ENCODE measurements at regions not wholly inside any gene's neighbourhood (a gene's known extent, or its start where the extent isn't known, plus 50 kb on each side); places are given as distances from the start of the nearest gene placed in this dataset.

GRCh38 chr4:95980877-95981360 lies 141.0 kb downstream of the PDHA2 start:
- WGBS, result 63% methylated on average over 3 of the region's 3 CpGs
- peaks cover 0 to 2% (median 0%) of the 10 kb centered on the region in 4 donors for H3K9me3 ChIP-seq (ENCODE audit: control insufficient read depth in 4 of 4, low read length in 3 of 4)

More at GRCh38 chr4:95980877-95981360, 141.0 kb downstream of the PDHA2 start:
- no peak overlapping the region for H3K9ac ChIP-seq (ENCODE audit: low read depth in 1 of 2, low read length in 2 of 2)
- no peak overlapping the region for H3K27ac ChIP-seq (ENCODE audit: low read depth in 1 of 2, low read length in 2 of 2)
- H3K27me3 ChIP-seq (ENCODE audit: control insufficient read depth in 4 of 4, insufficient read depth in 4 of 4, low read length in 3 of 4), result no peaks in the 10 kb centered on the region
- no peak overlapping the region for H3K4me3 ChIP-seq (ENCODE audit: low read depth in 1 of 3, low read length in 3 of 3)
- TF ChIP-seq FOXA1 (IDR thresholded peaks at IDR 0.05) (no peak), CTCF (IDR thresholded peaks at IDR 0.05; ENCODE audit: low read depth, low read length, missing input control) (no peak), YY1 (IDR thresholded peaks at IDR 0.05) (no peak), RAD21 (IDR thresholded peaks at IDR 0.05) (no peak), ATF3 (IDR thresholded peaks at IDR 0.05) (no peak), NR2F2 (IDR thresholded peaks at IDR 0.05) (no peak), GABPA (IDR thresholded peaks at IDR 0.05 in 1 of 2, conservative IDR thresholded peaks at IDR 0.05 in 1 of 2) (no peak), SP1 (IDR thresholded peaks at IDR 0.05) (no peak), HNF4G (IDR thresholded peaks at IDR 0.05) (no peak), FOXA2 (IDR thresholded peaks at IDR 0.05) (no peak), JUND (IDR thresholded peaks at IDR 0.05) (no peak), HNF4A (conservative IDR thresholded peaks at IDR 0.05) (no peak), EGR1 (IDR thresholded peaks at IDR 0.05; ENCODE audit: low read depth in 2 of 2) (no peak), RXRA (IDR thresholded peaks at IDR 0.05) (no peak), TAF1 (conservative IDR thresholded peaks at IDR 0.05) (no peak)
- TF ChIP-seq, protein P1, sequence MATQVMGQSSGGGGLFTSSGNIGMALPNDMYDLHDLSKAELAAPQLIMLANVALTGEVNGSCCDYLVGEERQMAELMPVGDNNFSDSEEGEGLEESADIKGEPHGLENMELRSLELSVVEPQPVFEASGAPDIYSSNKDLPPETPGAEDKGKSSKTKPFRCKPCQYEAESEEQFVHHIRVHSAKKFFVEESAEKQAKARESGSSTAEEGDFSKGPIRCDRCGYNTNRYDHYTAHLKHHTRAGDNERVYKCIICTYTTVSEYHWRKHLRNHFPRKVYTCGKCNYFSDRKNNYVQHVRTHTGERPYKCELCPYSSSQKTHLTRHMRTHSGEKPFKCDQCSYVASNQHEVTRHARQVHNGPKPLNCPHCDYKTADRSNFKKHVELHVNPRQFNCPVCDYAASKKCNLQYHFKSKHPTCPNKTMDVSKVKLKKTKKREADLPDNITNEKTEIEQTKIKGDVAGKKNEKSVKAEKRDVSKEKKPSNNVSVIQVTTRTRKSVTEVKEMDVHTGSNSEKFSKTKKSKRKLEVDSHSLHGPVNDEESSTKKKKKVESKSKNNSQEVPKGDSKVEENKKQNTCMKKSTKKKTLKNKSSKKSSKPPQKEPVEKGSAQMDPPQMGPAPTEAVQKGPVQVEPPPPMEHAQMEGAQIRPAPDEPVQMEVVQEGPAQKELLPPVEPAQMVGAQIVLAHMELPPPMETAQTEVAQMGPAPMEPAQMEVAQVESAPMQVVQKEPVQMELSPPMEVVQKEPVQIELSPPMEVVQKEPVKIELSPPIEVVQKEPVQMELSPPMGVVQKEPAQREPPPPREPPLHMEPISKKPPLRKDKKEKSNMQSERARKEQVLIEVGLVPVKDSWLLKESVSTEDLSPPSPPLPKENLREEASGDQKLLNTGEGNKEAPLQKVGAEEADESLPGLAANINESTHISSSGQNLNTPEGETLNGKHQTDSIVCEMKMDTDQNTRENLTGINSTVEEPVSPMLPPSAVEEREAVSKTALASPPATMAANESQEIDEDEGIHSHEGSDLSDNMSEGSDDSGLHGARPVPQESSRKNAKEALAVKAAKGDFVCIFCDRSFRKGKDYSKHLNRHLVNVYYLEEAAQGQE (IDR thresholded peaks at IDR 0.05), result no peak
- TF ChIP-seq, protein P2, sequence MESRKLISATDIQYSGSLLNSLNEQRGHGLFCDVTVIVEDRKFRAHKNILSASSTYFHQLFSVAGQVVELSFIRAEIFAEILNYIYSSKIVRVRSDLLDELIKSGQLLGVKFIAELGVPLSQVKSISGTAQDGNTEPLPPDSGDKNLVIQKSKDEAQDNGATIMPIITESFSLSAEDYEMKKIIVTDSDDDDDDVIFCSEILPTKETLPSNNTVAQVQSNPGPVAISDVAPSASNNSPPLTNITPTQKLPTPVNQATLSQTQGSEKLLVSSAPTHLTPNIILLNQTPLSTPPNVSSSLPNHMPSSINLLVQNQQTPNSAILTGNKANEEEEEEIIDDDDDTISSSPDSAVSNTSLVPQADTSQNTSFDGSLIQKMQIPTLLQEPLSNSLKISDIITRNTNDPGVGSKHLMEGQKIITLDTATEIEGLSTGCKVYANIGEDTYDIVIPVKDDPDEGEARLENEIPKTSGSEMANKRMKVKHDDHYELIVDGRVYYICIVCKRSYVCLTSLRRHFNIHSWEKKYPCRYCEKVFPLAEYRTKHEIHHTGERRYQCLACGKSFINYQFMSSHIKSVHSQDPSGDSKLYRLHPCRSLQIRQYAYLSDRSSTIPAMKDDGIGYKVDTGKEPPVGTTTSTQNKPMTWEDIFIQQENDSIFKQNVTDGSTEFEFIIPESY (IDR thresholded peaks at IDR 0.05), result no peak
- TF ChIP-seq, protein P3, sequence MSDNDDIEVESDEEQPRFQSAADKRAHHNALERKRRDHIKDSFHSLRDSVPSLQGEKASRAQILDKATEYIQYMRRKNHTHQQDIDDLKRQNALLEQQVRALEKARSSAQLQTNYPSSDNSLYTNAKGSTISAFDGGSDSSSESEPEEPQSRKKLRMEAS (IDR thresholded peaks at IDR 0.05), result no peak
- no peaks in the 10 kb centered on the region for H3K36me3 ChIP-seq (ENCODE audit: control insufficient read depth in 4 of 4, insufficient read depth in 3 of 4, low read depth in 1 of 4, low read length in 3 of 4)
- DNase-seq (ENCODE audit: low spot score), result no peak
- H3K4me1 ChIP-seq (ENCODE audit: control insufficient read depth in 4 of 4, insufficient read depth in 4 of 4, low read length in 3 of 4), result no peaks in the 10 kb centered on the region

Data from liver (tissue), 8 donors.